ENCODE measurements at regions not wholly inside any gene's neighbourhood (a gene's known extent, or its start where the extent isn't known, plus 50 kb on each side); places are given as distances from the start of the nearest gene placed in this dataset.

DNA sequence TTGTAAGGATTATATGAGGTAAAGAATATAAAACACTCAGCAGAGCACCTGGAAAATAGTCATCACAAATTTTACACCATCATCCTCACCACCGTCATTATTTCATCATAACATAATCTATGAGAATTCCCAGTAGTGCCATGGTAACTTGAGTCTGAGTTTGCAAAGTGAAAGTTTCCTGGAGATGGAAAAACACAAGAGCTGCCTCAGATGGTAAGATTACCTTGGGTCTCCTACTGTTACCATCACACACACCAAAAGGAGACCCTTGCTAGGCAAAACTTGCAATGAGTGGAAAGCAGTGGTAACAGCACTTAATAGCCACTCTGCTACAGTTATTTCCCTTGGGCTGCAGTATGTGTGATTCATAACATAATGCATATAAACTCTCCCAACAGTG, 589.8 kb downstream of the RNF144B start:
- ChIA-PET POLR2A (ENCODE audit: unreplicated experiment) (no interaction called here), CTCF (no interaction called here)
- Histone ChIP-seq H3K27me3 (ENCODE audit: control insufficient read depth, insufficient read depth, low read length) (no peaks in the 10 kb centered on the region), H3K4me1 (ENCODE audit: control insufficient read depth, insufficient read depth, low read length) (no peaks in the 10 kb centered on the region), H3K9me1 (ENCODE audit: insufficient read depth, low read length) (no peaks in the 10 kb centered on the region), H3K4me3 (ENCODE audit: insufficient read depth, low read depth, low read length) (no peak overlapping the region), H3K36me3 (ENCODE audit: control insufficient read depth, insufficient read depth, low read length) (no peaks in the 10 kb centered on the region), H2AK9ac (replicated peaks; ENCODE audit: low read depth, low read length, poor library complexity) (no peak overlapping the region), H4K20me1 (ENCODE audit: insufficient read depth, low read length) (no peaks in the 10 kb centered on the region), H3K14ac (replicated peaks; ENCODE audit: low read depth, low read length) (no peak overlapping the region), H3K23ac (ENCODE audit: low read depth, low read length) (no peak overlapping the region), H3K27ac (ENCODE audit: insufficient read depth, low read length) (no peak overlapping the region), H3K4me2 (ENCODE audit: low read depth, low read length) (no peak overlapping the region), H2AK5ac (ENCODE audit: low read depth, low read length) (no peak overlapping the region), H2BK15ac (ENCODE audit: low read depth, low read length) (no peak overlapping the region), H4K5ac (ENCODE audit: low read depth, low read length) (no peak overlapping the region), H2AFZ (replicated peaks; ENCODE audit: low read length, poor library complexity) (no peak overlapping the region), H2BK120ac (ENCODE audit: low read depth, low read length) (no peak overlapping the region), H3K9me3 (ENCODE audit: control insufficient read depth, insufficient read depth, low read length) (peaks cover 2% of the 10 kb centered on the region; the same call in 1 of the 2 replicates), H2BK20ac (ENCODE audit: low read depth, low read length) (no peak overlapping the region), H3K4ac (ENCODE audit: low read depth, low read length) (no peak overlapping the region), H3K79me1 (ENCODE audit: low read depth in 1 of 2, low read length in 2 of 2) (no peaks in the 10 kb centered on the region), H3K9ac (ENCODE audit: low read depth, low read length) (no peak overlapping the region), H3K56ac (ENCODE audit: extremely low read depth, insufficient read depth, low read length) (no peak overlapping the region), H2BK5ac (ENCODE audit: low read depth, low read length, poor library complexity, severe bottlenecking) (no peak overlapping the region), H3K18ac (ENCODE audit: low read depth, low read length) (no peak overlapping the region), H4K8ac (ENCODE audit: low read depth in 2 of 2, low read length in 2 of 2) (no peak overlapping the region), H4K91ac (ENCODE audit: insufficient read depth, low read depth, low read length) (no peak overlapping the region)
- TF ChIP-seq ELK1 (IDR thresholded peaks at IDR 0.05; ENCODE audit: borderline replicate concordance, low read depth, low read length) (no peak), RFX5 (IDR thresholded peaks at IDR 0.05; ENCODE audit: low read depth, low read length) (no peak), BHLHE40 (IDR thresholded peaks at IDR 0.05; ENCODE audit: low read depth, low read length) (no peak), CTCF (conservative IDR thresholded peaks at IDR 0.05; ENCODE audit: low read depth, low read length) (no peak), FOS (IDR thresholded peaks at IDR 0.05; ENCODE audit: low read depth, low read length) (no peak), CHD1 (IDR thresholded peaks at IDR 0.05; ENCODE audit: low read depth, low read length) (no peak), RCOR1 (IDR thresholded peaks at IDR 0.05; ENCODE audit: insufficient replicate concordance, low read length) (no peak), SMC3 (IDR thresholded peaks at IDR 0.05; ENCODE audit: low read depth, low read length) (no peak), MAZ (IDR thresholded peaks at IDR 0.05; ENCODE audit: borderline replicate concordance, low read depth, low read length) (no peak), NFE2L2 (IDR thresholded peaks at IDR 0.05; ENCODE audit: low read depth, low read length) (no peak), RAD21 (IDR thresholded peaks at IDR 0.05; ENCODE audit: low read length) (no peak), POLR2A (IDR thresholded peaks at IDR 0.05; ENCODE audit: low read depth, low read length) (no peak), MXI1 (IDR thresholded peaks at IDR 0.05; ENCODE audit: borderline replicate concordance, low read depth, low read length) (no peak), CEBPB (IDR thresholded peaks at IDR 0.05; ENCODE audit: low read depth, low read length) (no peak), MAFK (IDR thresholded peaks at IDR 0.05; ENCODE audit: low read depth, low read length) (no peak)
- TF ChIP-seq, protein P1, sequence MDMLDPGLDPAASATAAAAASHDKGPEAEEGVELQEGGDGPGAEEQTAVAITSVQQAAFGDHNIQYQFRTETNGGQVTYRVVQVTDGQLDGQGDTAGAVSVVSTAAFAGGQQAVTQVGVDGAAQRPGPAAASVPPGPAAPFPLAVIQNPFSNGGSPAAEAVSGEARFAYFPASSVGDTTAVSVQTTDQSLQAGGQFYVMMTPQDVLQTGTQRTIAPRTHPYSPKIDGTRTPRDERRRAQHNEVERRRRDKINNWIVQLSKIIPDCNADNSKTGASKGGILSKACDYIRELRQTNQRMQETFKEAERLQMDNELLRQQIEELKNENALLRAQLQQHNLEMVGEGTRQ (IDR thresholded peaks at IDR 0.05; ENCODE audit: low read depth, low read length): no peak
- dilution Hi-C loops (cut with HindIII; ENCODE audit: low sequenced_read_pairs, unreplicated experiment): no loop called here
- DNase-seq (no peak), ATAC-seq (ENCODE audit: low read depth) (no peak)
- BruUV-seq (replicated peaks): no TSS peak
- no CpG with 5 or more reads among the region's 1 CpG for WGBS, 2 experiments (ENCODE audit: extremely low coverage in 2 of 2, insufficient read length in 1 of 2)
- in situ Hi-C loops (cut with MboI; ENCODE audit: low sequenced_read_pairs): loop anchor here (25.0 kb wide), 1 partner anchor 885 kb away; no protein-coding TSS in a partner anchor
- intact Hi-C loops (cut with micrococcal nuclease): no loop called here

Data from IMR-90 (cell line).